ENCODE measurements at regions not wholly inside any gene's neighbourhood (a gene's known extent, or its start where the extent isn't known, plus 50 kb on each side); places are given as distances from the start of the nearest gene placed in this dataset.
"Not testable (repeated sequence)": the region's sequence is repeated elsewhere in the genome, so short reads cannot be mapped to it uniquely, and the experiment has no call there.

GRCh38 chr10:3314445-3315085 is 142.0 kb upstream of the PITRM1 start:
- POLR2A ChIA-PET; H3K9me3 Mint-ChIP-seq (ENCODE audit: insufficient read depth); H3K36me3 ChIP-seq (replicated peaks in 1 of 2; ENCODE audit: control extremely low read depth in 1 of 2, control insufficient read depth in 1 of 2, extremely low read depth in 1 of 2, insufficient read depth in 2 of 2, low read length in 1 of 2); H3K9ac ChIP-seq (ENCODE audit: low read length); CTCF ChIA-PET; DNase-seq; H3K27ac Mint-ChIP-seq; H3K4me3 Mint-ChIP-seq; H4K20me1 ChIP-seq (ENCODE audit: control insufficient read depth, insufficient read depth, low read length, poor library complexity, severe bottlenecking); ATAC-seq (ENCODE audit: low read depth); H3K4me3 ChIP-seq (ENCODE audit: control extremely low read depth in 1 of 5, extremely low read depth in 1 of 5, insufficient read depth in 1 of 5, low read depth in 2 of 5, low read length in 4 of 5); H2AFZ ChIP-seq (ENCODE audit: insufficient read depth, low read depth, low read length, poor library complexity, severe bottlenecking); H3K27ac ChIP-seq (ENCODE audit: low read length in 2 of 2); H3K4me2 ChIP-seq (replicated peaks; ENCODE audit: low read depth, low read length, poor library complexity, severe bottlenecking); intact Hi-C loops (cut with micrococcal nuclease); H3K4me1 Mint-ChIP-seq; H3K79me2 ChIP-seq (ENCODE audit: control insufficient read depth, insufficient read depth, low read length); H3K4me1 ChIP-seq (ENCODE audit: control insufficient read depth in 2 of 2, insufficient read depth in 2 of 2, low read length in 2 of 2); H3K9me3 ChIP-seq (ENCODE audit: control extremely low read depth in 1 of 3, control insufficient read depth in 2 of 3, insufficient read depth in 1 of 3, low read length in 2 of 3): not testable (repeated sequence)
- H3K27me3 Mint-ChIP-seq, result peaks cover 18% of the 10 kb centered on the region
- WGBS (ENCODE audit: insufficient coverage), result no CpG with 5 or more reads among the region's 5 CpGs
- H3K27me3 ChIP-seq (replicated peaks in 1 of 4; ENCODE audit: control extremely low read depth in 1 of 4, control insufficient read depth in 3 of 4, insufficient read depth in 4 of 4, low read length in 3 of 4), result peaks cover 0 to 14% (median 2%) of the 10 kb centered on the region in 4 experiments

- CTCF ChIA-PET; DNase-seq; ATAC-seq (ENCODE audit: low read depth); H3K79me2 ChIP-seq (ENCODE audit: control insufficient read depth, insufficient read depth, low read length); H3K36me3 ChIP-seq (replicated peaks in 1 of 2; ENCODE audit: control extremely low read depth in 1 of 2, control insufficient read depth in 1 of 2, extremely low read depth in 1 of 2, insufficient read depth in 2 of 2, low read length in 1 of 2); H3K9ac ChIP-seq (ENCODE audit: low read length); H3K4me1 Mint-ChIP-seq; H3K4me2 ChIP-seq (replicated peaks; ENCODE audit: low read depth, low read length, poor library complexity, severe bottlenecking); POLR2A ChIA-PET; H4K20me1 ChIP-seq (ENCODE audit: control insufficient read depth, insufficient read depth, low read length, poor library complexity, severe bottlenecking); H3K4me3 Mint-ChIP-seq; H3K9me3 Mint-ChIP-seq (ENCODE audit: insufficient read depth); H3K27ac Mint-ChIP-seq; H3K4me3 ChIP-seq (ENCODE audit: control extremely low read depth in 1 of 5, extremely low read depth in 1 of 5, insufficient read depth in 1 of 5, low read depth in 2 of 5, low read length in 4 of 5); H2AFZ ChIP-seq (ENCODE audit: insufficient read depth, low read depth, low read length, poor library complexity, severe bottlenecking); intact Hi-C loops (cut with micrococcal nuclease); H3K27ac ChIP-seq (ENCODE audit: low read length in 2 of 2); H3K4me1 ChIP-seq (ENCODE audit: control insufficient read depth in 2 of 2, insufficient read depth in 2 of 2, low read length in 2 of 2); H3K9me3 ChIP-seq (ENCODE audit: control extremely low read depth in 1 of 3, control insufficient read depth in 2 of 3, insufficient read depth in 1 of 3, low read length in 2 of 3): not testable (repeated sequence)
- peaks cover 18% of the 10 kb centered on the region for H3K27me3 Mint-ChIP-seq
- peaks cover 0 to 14% (median 2%) of the 10 kb centered on the region in 4 experiments for H3K27me3 ChIP-seq (replicated peaks in 1 of 4; ENCODE audit: control extremely low read depth in 1 of 4, control insufficient read depth in 3 of 4, insufficient read depth in 4 of 4, low read length in 3 of 4)
- 17% methylated on average over 1 of the region's 2 CpGs for WGBS (ENCODE audit: insufficient coverage)
Observed at GRCh38 chr10:3313784-3314444, 141.3 kb upstream of the PITRM1 start.

Measured in B cell (primary cell).